ENCODE measurements at regions not wholly inside any gene's neighbourhood (a gene's known extent, or its start where the extent isn't known, plus 50 kb on each side); places are given as distances from the start of the nearest gene placed in this dataset.

DNA sequence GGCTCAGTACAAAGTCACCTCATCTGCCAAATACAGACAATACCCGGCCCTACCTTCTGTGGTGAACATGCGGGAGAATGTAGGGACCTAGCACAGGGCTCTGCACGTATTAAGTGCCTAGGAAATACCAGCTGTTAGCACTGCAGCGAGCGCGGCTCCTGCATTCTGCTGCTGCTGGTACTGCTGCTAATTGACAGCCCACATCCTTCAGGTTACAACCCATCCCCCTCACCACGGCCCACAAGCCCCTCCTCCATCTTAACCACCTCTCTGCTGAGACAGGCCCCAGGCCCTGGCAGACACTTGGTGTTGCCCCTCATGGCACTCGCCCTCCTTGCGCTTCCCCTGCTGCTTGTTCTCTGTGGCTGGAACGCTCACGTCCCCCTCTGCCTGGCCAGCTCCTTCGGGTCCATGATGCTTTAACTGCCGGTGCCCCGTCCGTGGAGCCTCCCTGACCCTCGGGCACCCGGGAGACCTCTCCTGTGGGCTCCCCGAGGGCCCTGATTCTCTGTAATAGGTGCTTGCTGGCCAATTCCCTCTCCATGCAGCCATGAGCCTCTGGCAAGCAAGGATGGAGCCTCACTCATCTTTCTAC lies 53.3 kb upstream of the LOXL4 start:
- Histone ChIP-seq H3K27me3 (ENCODE audit: control insufficient read depth in 3 of 3, insufficient read depth in 3 of 3, low read length in 2 of 3) (no peaks in the 10 kb centered on the region), H3K9me3 (ENCODE audit: control insufficient read depth in 4 of 4, insufficient read depth in 3 of 4, low read length in 3 of 4) (no peaks in the 10 kb centered on the region)
- DNase-seq: peak in 1 of 3 donors; percentile 41

DNA sequence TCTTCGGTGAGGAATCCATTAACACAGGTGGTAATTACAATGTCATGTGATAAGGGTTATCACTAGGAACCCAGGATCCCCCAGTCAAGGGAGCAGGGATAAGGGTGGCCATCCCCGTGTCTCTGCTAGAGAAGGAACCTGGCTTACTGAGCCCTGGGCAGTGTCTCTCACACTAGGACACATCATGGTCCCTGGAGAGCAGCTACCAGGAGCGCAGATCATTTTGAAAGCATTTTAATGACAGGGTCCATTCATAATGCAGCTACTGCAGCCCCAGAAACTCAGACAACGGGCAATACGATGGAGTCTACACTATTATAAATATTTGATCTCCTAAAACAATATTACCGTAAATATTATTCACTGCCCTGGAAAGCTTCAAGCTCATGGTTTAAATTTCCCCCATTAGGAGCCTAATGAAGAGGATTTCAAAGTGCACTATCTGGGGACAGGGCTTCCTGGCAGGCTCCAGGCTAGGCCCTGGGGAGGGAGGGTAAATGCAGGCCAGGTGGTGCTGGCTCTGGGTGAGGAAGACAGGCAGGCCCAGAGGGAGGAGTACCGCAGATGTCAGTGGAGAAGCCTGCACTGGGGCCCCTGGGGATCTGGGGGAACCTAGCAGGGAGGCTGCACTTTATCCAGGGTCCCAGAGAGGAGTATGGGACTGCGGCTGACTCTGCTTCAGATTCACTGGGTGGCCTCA lies 52.6 kb upstream of the LOXL4 start:
- Histone ChIP-seq H3K9ac (ENCODE audit: insufficient read depth in 1 of 2, low read length in 2 of 2) (no peak overlapping the region), H3K4me1 (ENCODE audit: control insufficient read depth in 5 of 5, insufficient read depth in 5 of 5, low read length in 5 of 5) (peaks cover 0 to 16% (median 6%) of the 10 kb centered on the region in 5 donors), H3K36me3 (ENCODE audit: control insufficient read depth in 4 of 4, insufficient read depth in 4 of 4, low read length in 4 of 4) (no peaks in the 10 kb centered on the region), H3K27ac (ENCODE audit: low read depth in 1 of 2, low read length in 1 of 2) (no peak overlapping the region), H3K9me3 (ENCODE audit: control insufficient read depth in 4 of 4, insufficient read depth in 3 of 4, low read length in 3 of 4) (no peaks in the 10 kb centered on the region), H3K27me3 (ENCODE audit: control insufficient read depth in 3 of 3, insufficient read depth in 3 of 3, low read length in 2 of 3) (no peaks in the 10 kb centered on the region), H3K4me3 (no peak overlapping the region)
- ATAC-seq (ENCODE audit: insufficient read depth, low FRiP score): no peak
- WGBS, 2 donors: 90% methylated on average over 8 of the region's 8 CpGs
- TF ChIP-seq, protein P1, sequence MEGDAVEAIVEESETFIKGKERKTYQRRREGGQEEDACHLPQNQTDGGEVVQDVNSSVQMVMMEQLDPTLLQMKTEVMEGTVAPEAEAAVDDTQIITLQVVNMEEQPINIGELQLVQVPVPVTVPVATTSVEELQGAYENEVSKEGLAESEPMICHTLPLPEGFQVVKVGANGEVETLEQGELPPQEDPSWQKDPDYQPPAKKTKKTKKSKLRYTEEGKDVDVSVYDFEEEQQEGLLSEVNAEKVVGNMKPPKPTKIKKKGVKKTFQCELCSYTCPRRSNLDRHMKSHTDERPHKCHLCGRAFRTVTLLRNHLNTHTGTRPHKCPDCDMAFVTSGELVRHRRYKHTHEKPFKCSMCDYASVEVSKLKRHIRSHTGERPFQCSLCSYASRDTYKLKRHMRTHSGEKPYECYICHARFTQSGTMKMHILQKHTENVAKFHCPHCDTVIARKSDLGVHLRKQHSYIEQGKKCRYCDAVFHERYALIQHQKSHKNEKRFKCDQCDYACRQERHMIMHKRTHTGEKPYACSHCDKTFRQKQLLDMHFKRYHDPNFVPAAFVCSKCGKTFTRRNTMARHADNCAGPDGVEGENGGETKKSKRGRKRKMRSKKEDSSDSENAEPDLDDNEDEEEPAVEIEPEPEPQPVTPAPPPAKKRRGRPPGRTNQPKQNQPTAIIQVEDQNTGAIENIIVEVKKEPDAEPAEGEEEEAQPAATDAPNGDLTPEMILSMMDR (IDR thresholded peaks at IDR 0.05; ENCODE audit: control extremely low read depth, extremely low read depth): no peak
- no peak for DNase-seq

More for the DNA sequence above, 53.3 kb upstream of the LOXL4 start:
- ATAC-seq (ENCODE audit: insufficient read depth, low FRiP score): no peak
- Histone ChIP-seq H3K4me1 (ENCODE audit: control insufficient read depth in 5 of 5, insufficient read depth in 5 of 5, low read length in 5 of 5) (peaks cover 0 to 15% (median 4%) of the 10 kb centered on the region in 5 donors), H3K36me3 (ENCODE audit: control insufficient read depth in 4 of 4, insufficient read depth in 4 of 4, low read length in 4 of 4) (no peaks in the 10 kb centered on the region), H3K27ac (ENCODE audit: low read depth in 1 of 2, low read length in 1 of 2) (no peak overlapping the region), H3K9ac (ENCODE audit: insufficient read depth in 1 of 2, low read length in 2 of 2) (no peak overlapping the region), H3K4me3 (no peak overlapping the region)
- WGBS, 2 donors: 88 to 91% methylated on average over 18 of the region's 18 CpGs
- TF ChIP-seq, protein P1 (IDR thresholded peaks at IDR 0.05; ENCODE audit: control extremely low read depth, extremely low read depth): no peak

DNA sequence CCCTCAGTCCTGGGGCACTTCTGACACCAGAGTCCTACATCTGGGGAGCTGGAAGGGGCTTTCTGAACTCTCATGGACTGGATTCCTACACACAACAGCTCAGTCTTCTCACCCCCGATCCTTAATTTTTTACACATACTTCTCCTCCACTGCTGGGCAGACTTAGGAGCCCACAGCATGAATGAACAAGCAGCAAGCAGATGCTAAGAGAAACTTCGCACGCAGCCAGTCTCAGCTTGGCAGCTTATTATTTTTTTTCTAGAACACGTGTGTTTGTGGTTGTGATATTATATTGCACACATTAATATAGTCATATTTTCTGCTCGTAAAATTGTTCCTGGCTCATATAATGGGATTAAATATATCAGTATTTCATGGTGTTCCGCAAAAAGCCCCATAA lies 50.9 kb upstream of the LOXL4 start:
- Histone ChIP-seq H3K9me3 (ENCODE audit: control insufficient read depth in 4 of 4, insufficient read depth in 3 of 4, low read length in 3 of 4) (no peaks in the 10 kb centered on the region), H3K27me3 (ENCODE audit: control insufficient read depth in 3 of 3, insufficient read depth in 3 of 3, low read length in 2 of 3) (no peaks in the 10 kb centered on the region), H3K36me3 (ENCODE audit: control insufficient read depth in 4 of 4, insufficient read depth in 4 of 4, low read length in 4 of 4) (no peaks in the 10 kb centered on the region), H3K4me3 (no peak overlapping the region), H3K9ac (ENCODE audit: insufficient read depth in 1 of 2, low read length in 2 of 2) (no peak overlapping the region), H3K4me1 (ENCODE audit: control insufficient read depth in 5 of 5, insufficient read depth in 5 of 5, low read length in 5 of 5) (peaks cover 0 to 14% (median 6%) of the 10 kb centered on the region in 5 donors), H3K27ac (ENCODE audit: low read depth in 1 of 2, low read length in 1 of 2) (no peak overlapping the region)
- 93 to 94% methylated on average over 6 of the region's 6 CpGs for WGBS, 2 donors
- DNase-seq (no peak), ATAC-seq (ENCODE audit: insufficient read depth, low FRiP score) (no peak)
- TF ChIP-seq, protein P1 (IDR thresholded peaks at IDR 0.05; ENCODE audit: control extremely low read depth, extremely low read depth): no peak

Data from lung (tissue), 11 donors.